ENCODE measurements at regions not wholly inside any gene's neighbourhood (a gene's known extent, or its start where the extent isn't known, plus 50 kb on each side); places are given as distances from the start of the nearest gene placed in this dataset.

DNA sequence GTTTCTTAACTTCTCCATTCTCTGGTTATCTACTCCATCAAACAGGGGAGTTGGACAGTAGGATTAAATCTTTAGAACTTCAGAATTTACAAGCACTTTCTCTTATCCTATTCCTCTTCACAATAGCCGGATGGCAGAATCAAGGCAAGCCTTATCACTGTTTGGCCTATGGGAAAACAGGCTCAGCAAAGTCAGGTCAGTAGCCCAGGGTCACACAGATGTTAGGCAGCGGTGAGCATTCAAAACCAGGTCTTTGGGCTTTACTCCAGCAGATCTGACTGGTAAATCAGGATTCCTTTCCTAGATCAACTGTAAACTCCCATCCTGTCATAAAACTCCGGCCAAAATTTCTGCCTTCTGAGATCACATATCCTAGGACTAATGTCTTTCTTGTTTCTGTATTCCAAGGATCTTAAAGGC, 258.4 kb downstream of the OPA1 start:
- no peak for TF ChIP-seq GATA2 (IDR thresholded peaks at IDR 0.05; ENCODE audit: low read depth, low read length)
- no peak for TF ChIP-seq GATA3 (IDR thresholded peaks at IDR 0.05; ENCODE audit: low read depth, low read length)

DNA sequence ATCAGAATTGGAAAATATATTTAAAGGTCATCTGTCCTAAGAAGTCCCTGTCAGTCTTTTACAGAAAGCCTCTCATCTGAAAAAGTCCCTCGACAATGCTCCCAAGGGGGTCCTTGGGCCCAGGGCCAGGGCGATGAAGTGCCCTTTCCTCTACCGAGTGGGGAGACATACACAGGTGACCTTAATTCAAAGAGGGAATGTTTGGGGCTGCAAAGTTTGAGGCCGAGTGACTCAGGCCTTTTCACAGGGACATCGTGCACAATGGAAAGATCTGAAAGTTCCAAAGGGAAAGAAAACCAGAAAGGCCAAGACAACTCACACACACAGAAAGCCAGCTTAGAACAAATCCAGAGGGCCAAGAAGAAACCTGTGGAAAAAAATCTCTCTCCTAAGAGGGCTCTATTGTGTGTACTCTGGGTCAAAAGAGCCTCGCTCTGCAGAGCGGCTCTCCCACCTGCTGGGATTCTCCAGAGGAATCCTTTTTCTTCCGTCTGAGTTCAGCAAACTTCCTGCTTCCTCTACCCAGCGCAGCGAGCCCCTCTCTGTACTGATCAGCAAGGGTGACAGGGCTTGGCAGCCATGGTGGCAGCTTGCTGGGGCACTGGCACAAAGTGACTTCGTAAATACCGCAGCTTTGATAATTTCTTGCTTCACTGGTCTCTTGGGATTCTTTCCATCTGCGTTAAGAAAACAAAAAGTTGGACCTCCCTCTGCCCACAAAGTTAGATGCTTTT, 259.1 kb downstream of the OPA1 start:
- TF ChIP-seq GATA2 (IDR thresholded peaks at IDR 0.05; ENCODE audit: low read depth, low read length): no peak
- no peak for TF ChIP-seq GATA3 (IDR thresholded peaks at IDR 0.05; ENCODE audit: low read depth, low read length)

DNA sequence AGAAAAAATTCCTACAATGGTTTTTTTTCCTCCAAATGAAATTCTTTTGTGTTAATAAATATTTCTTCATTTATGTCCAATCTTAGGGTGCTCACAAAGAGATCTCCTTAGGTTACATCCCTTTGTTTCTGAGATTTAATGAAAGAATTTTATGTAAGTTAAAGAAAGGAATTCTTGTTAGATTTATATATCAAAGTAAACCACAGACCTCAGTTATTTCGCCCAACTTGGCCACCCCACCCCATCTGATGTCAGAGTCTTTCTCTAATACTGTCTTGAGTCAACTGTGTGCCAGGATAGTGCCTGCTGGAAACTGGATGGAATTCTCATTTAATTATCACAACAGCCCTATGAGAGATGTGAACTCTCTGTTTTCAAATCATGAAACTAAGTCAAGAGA, 259.9 kb downstream of the OPA1 start:
- TF ChIP-seq GATA3 (IDR thresholded peaks at IDR 0.05; ENCODE audit: low read depth, low read length): no peak

DNA sequence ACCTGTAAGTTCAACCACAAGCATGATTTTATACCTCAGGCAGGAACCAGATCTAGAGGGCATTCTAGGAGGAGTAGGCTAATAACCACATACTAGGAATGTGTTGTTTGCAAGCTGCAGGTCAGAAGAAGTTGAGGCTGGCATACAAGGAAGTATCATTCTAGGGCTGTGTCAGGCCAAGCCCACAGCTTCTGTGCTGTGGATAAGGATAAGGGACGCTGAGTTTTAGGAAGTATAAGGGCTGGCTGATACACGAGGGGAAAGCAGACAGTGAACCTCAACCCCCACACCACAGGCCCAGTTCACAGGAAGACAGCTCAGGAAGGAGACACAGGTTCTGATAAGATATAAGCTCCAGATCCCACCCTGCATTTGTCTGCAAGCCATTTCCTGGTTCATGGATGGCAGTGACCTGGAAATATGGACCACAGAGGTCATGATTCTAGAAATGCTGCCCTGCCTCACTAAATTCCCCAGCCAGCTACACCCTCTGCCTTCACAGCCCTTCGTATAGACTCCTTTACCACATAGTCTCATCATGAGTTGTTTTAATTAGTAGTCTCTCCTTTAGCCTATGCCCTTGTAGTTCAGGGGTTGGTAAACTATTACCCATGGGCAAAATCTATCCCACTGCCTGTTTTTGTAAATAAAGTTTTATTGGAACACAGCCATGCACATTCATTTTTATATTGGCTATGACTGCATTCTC, 260.7 kb downstream of the OPA1 start:
- no peak for TF ChIP-seq GATA3 (IDR thresholded peaks at IDR 0.05; ENCODE audit: low read depth, low read length)
- TF ChIP-seq GATA2 (IDR thresholded peaks at IDR 0.05; ENCODE audit: low read depth, low read length): no peak

DNA sequence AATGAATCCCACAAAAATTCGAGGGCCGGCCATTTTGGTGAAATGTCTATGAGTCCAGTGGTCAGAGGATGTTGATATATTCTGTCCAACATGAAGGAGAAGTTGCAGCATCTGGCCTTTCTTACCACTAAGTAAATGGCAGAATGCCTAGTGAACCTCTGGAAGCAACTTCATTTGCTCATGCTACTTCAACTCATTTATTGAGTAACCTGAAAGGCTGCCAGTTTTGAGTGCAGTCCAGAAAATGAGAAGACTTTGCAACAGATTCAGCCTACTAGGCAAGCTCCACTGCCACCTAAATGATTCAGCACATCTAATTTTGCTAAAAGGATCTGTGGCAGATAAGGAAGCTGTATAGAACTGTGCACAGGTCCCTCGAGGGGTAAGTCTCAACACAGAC, 265.0 kb downstream of the OPA1 start:
- TF ChIP-seq GATA2 (IDR thresholded peaks at IDR 0.05; ENCODE audit: low read depth, low read length) (no peak), GATA3 (IDR thresholded peaks at IDR 0.05; ENCODE audit: low read depth, low read length) (no peak)

DNA sequence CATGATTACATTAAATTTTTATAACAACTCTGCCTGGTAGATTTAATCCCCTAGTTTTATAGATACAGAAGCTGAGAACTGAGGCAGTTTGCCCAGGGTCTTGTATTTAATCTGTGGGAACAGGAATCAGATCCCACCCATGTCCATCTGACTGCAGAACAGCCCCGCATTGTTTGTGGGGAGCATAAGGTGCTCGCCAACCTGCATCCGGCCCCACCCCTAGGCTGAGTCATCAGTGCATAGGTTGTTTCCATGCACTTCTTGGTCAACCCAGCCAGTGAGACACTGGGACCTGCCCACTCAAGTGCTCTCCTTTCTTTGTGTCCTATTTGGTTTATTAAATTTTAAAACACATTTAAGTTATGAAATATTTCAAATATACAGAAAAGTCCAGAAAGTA, 266.2 kb downstream of the OPA1 start:
- TF ChIP-seq GATA2 (IDR thresholded peaks at IDR 0.05; ENCODE audit: low read depth, low read length) (no peak), GATA3 (IDR thresholded peaks at IDR 0.05; ENCODE audit: low read depth, low read length) (no peak)

DNA sequence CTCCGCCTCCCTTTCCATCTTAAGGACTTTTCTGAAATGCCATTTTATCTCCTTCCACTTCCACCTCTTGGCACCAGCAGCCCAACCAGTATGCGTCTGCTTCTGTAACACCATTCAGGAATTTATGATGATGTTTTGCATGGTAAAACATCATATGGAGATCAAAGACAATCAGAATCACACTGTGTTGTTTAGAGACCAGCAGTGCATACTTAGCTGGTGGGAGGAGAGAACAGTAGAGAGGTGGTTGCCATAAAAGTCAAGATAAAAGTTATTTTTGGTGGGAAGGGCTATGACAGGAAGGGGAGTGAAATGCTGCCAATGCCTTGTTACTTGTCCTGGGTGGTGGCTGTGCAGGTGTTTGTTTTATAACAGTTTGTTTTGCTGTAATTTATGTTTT, 268.0 kb downstream of the OPA1 start:
- no peak for TF ChIP-seq GATA2 (IDR thresholded peaks at IDR 0.05; ENCODE audit: low read depth, low read length)
- TF ChIP-seq GATA3 (IDR thresholded peaks at IDR 0.05; ENCODE audit: low read depth, low read length): no peak

DNA sequence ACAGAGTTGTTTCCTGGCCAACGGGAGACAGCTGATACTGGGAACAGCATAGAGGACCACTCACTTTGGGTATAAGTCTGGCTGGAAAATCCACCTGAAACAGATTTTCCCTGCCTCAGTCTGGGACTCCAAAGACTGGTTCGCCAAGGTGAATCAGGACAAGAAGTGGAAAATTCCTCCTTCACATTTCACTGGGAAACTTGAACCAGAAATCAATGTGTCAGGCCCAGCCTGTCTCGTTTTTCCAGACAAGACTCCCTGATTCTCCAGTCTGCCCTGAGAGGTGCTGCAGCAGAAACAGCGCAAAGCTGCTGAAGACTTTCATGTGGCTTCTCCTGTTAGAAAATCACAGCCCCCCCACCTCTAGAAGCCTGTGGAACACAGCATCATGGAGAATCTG, 269.8 kb downstream of the OPA1 start:
- TF ChIP-seq GATA2 (IDR thresholded peaks at IDR 0.05; ENCODE audit: low read depth, low read length) (no peak), GATA3 (IDR thresholded peaks at IDR 0.05; ENCODE audit: low read depth, low read length) (no peak)

DNA sequence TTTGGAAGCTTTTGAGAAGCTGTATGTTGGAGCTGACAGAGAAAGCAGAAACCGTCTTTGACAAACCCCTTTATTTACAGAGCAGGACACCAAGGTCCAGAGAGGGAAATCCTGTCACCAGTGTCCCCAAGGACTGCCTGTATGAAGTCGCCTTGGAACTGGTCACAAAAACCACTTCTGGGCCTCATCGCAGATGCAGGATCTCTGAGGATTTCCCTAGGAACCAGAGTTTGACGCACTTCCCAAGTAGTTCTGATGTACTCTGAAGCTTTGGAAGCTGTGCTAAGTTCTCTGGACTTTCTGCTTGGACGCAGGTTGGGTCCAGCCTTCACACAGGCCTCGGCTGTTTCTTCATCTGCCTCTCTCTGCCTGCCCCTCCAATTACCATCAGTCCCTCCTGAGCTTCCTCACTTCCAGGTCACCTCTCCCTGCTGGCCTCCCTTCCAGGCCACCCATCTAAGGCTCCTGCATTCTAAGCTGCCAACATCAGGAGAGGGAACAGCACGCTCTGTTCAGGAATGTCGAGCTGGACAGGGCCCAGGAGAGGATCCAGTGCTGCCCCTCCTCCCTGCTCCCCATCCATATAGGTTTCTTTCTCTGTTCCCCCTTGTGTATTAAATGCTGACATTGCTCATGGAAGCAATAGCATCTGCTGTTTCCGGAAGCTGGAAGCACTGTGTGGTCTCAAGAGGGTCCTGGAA, 270.8 kb downstream of the OPA1 start:
- no peak for TF ChIP-seq GATA3 (IDR thresholded peaks at IDR 0.05; ENCODE audit: low read depth, low read length)
- TF ChIP-seq GATA2 (IDR thresholded peaks at IDR 0.05; ENCODE audit: low read depth, low read length): no peak

DNA sequence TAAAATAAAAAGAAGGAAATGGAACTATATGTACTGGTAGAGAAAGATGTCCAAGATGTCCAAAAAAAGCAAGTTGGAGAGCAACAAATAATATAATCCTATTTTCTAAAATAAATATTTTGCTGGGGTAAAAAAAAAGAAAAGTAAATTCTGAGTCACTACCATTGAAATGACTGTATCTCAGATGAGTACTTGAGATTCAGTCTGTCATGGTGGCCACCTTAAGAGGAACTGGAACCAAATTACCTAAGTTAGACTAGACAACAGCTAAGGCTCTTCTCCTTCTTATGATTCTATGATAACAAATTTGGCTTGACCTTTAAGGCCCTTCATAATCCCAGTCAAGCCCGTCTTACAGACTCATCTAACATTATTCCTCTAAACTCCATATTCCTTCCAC, 270.6 kb upstream of the HES1 start:
- no peak for TF ChIP-seq GATA2 (IDR thresholded peaks at IDR 0.05; ENCODE audit: low read depth, low read length)
- TF ChIP-seq GATA3 (IDR thresholded peaks at IDR 0.05; ENCODE audit: low read depth, low read length): no peak

DNA sequence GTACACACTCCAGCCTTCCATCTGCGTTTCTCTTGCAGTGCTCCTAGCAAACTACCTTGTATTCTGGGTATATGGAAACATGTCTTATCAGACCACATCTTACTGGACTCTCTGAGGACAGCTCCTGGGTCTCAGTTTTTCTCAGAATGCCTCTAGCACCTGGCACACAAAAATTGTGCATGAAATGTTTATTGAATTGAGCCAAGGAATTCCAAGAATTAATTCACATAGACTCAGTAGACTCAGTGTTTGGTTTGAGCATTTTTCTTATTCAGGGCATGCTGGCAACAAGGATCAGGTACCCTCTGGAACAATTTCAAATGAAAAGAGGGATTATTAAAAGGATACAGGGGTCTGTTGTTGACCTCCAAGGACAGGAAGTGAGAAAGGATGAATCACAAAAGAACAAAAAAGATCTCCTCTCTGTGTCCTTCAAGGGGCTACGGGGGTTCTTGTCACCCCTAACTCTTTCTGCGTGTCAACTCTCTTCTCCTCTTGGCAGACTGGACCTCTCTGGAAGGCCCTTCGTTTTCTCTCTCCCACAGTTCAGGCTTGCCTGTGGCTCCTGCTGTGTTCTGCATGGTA, 270.0 kb upstream of the HES1 start:
- TF ChIP-seq GATA2 (IDR thresholded peaks at IDR 0.05; ENCODE audit: low read depth, low read length) (no peak), GATA3 (IDR thresholded peaks at IDR 0.05; ENCODE audit: low read depth, low read length) (no peak)

DNA sequence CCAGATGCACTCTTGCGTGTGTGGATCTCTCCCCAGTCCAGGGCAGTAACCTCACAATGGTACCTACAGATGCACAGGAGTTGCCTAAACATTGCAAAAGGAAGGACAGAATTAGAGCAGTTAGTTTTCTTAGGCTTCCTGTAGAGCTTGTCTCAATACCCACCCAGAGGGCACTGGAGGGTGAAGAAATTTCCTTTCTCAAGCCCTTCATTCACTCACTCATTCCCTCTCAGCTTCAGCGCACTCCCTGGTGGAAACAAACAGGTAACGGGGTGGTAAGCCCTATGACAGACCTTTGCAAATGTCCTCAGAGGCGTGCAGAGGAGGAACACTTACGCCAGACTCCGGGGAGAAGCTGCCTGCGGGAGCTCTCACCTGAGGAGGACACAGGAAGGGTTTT, 267.4 kb upstream of the HES1 start:
- TF ChIP-seq GATA2 (IDR thresholded peaks at IDR 0.05; ENCODE audit: low read depth, low read length) (no peak), GATA3 (IDR thresholded peaks at IDR 0.05; ENCODE audit: low read depth, low read length) (no peak)

DNA sequence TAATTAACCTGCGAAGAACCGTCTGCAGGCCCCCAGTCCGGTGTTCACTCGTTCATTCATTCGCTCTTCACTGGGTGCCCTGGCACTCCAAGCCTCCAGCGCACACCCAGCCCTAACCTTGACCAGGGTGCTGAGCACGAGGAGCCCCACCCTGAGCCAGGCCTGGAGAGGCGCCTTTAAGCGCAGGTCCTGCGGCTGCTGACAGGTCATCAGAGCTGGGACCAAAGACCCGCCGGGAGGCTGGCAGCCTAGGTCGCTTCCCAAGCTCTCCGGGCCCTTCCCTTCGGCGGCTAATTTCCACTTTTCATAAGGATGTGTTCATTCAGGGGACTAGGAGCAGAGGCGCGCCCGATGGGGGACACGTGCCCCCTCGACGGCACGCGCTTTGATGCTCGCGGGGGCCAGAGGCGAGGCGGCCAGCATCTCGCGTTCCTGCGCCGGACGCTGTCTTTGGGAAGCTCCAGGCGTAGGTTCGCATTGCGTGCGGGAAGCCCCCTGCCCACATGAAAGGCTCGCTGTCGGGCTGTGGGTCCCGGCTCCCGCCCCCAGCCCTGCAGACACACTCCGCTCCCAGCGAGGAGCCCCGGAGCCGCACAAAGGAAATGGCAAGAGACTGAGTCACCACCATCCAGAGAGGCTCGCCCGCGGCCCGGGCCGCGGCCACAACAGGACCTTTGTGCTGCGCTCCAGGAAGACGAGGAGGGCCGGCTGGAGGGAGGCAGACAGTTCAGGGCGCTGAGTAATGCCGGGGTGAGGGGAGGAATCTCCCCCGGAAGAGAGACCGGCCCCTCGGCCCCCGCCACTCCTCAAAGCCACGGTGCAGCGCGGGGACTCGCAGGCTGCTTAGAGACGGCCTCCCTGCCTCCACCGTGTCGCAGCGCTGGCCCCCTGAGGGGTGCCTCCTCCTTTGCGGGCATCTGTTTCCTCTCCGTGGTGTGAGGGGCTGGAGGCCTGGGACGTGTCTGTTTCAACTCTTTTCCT, 266.4 kb upstream of the HES1 start:
- TF ChIP-seq GATA3 (IDR thresholded peaks at IDR 0.05; ENCODE audit: low read depth, low read length): no peak
- TF ChIP-seq GATA2 (IDR thresholded peaks at IDR 0.05; ENCODE audit: low read depth, low read length): no peak

All from SH-SY5Y (cell line).